GM06990 (cell line): ENCODE measurements at regions not wholly inside any gene's neighbourhood (a gene's known extent, or its start where the extent isn't known, plus 50 kb on each side); places are given as distances from the start of the nearest gene placed in this dataset.

Experiments used
- DNase-seq: peaks from one replicate; pipeline ENCODE4 v3.0.0-alpha.2; 2011; ENCODE audit not compliant: insufficient read length; ENCODE audit errors: extremely low read depth
- H3K27me3 ChIP-seq: replicated peaks from 2 replicates; pipeline ENCODE4 v1.6.0; 2011; ENCODE audit warnings: low read length; ENCODE audit not compliant: control insufficient read depth, insufficient read depth
- H3K36me3 ChIP-seq: 2 replicates; pipeline ENCODE4 v1.5.1; 2011; ENCODE audit warnings: low read length; ENCODE audit not compliant: control insufficient read depth, insufficient read depth
- H3K4me3 ChIP-seq: replicated peaks from 2 replicates; pipeline ENCODE4 v1.5.1; 2011; ENCODE audit warnings: low read depth, mild to moderate bottlenecking, control low read depth, low read length
- CTCF ChIP-seq: IDR thresholded peaks from 2 replicates; pipeline ENCODE4 v1.5.1; 2011; ENCODE audit warnings: low read length, control low read depth, mild to moderate bottlenecking, inconsistent platforms; ENCODE audit not compliant: insufficient read depth, poor library complexity, severe bottlenecking

GRCh38 chr1:178634445-178634844, 90.6 kb upstream of the RALGPS2 start:
- Histone ChIP-seq H3K4me3 (no peak overlapping the region), H3K27me3 (no peaks in the 10 kb centered on the region), H3K36me3 (no peaks in the 10 kb centered on the region)
- TF ChIP-seq CTCF, result no peak
- no peak for DNase-seq

GRCh38 chr1:178637841-178638240, 87.2 kb upstream of the RALGPS2 start:
- DNase-seq, result no peak
- TF ChIP-seq CTCF, result no peak
- H3K4me3 ChIP-seq, result no peak overlapping the region
- H3K27me3 ChIP-seq, result no peaks in the 10 kb centered on the region
- H3K36me3 ChIP-seq, result no peaks in the 10 kb centered on the region

GRCh38 chr1:178639326-178639725, 85.7 kb upstream of the RALGPS2 start:
- DNase-seq, result no peak
- no peak for TF ChIP-seq CTCF
- Histone ChIP-seq H3K36me3 (no peaks in the 10 kb centered on the region), H3K4me3 (no peak overlapping the region), H3K27me3 (no peaks in the 10 kb centered on the region)

GRCh38 chr1:178642282-178642681, 82.8 kb upstream of the RALGPS2 start:
- TF ChIP-seq CTCF, result no peak
- Histone ChIP-seq H3K27me3 (no peaks in the 10 kb centered on the region; the same call in 1 of the 2 replicates), H3K36me3 (no peaks in the 10 kb centered on the region), H3K4me3 (no peak overlapping the region)
- DNase-seq, result no peak

- Histone ChIP-seq H3K36me3 (no peaks in the 10 kb centered on the region), H3K27me3 (no peaks in the 10 kb centered on the region; the same call in 1 of the 2 replicates), H3K4me3 (no peak overlapping the region)
- no peak for DNase-seq
- TF ChIP-seq CTCF, result no peak
Observed at GRCh38 chr1:178643349-178643748, 81.7 kb upstream of the RALGPS2 start.

GRCh38 chr1:178643831-178644230, 81.2 kb upstream of the RALGPS2 start:
- Histone ChIP-seq H3K4me3 (no peak overlapping the region), H3K36me3 (no peaks in the 10 kb centered on the region), H3K27me3 (no peaks in the 10 kb centered on the region; the same call in 1 of the 2 replicates)
- DNase-seq, result no peak
- TF ChIP-seq CTCF, result no peak
